Uterus (tissue), 2 donors: ENCODE measurements at regions not wholly inside any gene's neighbourhood (a gene's known extent, or its start where the extent isn't known, plus 50 kb on each side); places are given as distances from the start of the nearest gene placed in this dataset.

Source experiments
- POLR2A ChIP-seq, 2 donors: fragments of 450-650 bp; IDR thresholded peaks; one replicate each; pipeline ENCODE4 v1.6.1; 2016; ENCODE audit warnings: antibody characterized with exemption in 2 of 2, mild to moderate bottlenecking in 1 of 2, moderate library complexity in 1 of 2
- TF ChIP-seq, protein P1 (sequence below), 4 experiments: fragments of 200-600 bp in 2 of 4; fragments of 450-650 bp in 2 of 4; sonication (generic) in 2 of 4; IDR thresholded peaks; one replicate each; pipeline ENCODE4 v1.5.1; 2016 to 2019; ENCODE audit warnings: antibody characterized with exemption in 4 of 4, mild to moderate bottlenecking in 2 of 4, moderate library complexity in 1 of 4

GRCh38 chr9:30977965-30978364 is 1406.5 kb upstream of the ACO1 start:
- TF ChIP-seq, protein P1, sequence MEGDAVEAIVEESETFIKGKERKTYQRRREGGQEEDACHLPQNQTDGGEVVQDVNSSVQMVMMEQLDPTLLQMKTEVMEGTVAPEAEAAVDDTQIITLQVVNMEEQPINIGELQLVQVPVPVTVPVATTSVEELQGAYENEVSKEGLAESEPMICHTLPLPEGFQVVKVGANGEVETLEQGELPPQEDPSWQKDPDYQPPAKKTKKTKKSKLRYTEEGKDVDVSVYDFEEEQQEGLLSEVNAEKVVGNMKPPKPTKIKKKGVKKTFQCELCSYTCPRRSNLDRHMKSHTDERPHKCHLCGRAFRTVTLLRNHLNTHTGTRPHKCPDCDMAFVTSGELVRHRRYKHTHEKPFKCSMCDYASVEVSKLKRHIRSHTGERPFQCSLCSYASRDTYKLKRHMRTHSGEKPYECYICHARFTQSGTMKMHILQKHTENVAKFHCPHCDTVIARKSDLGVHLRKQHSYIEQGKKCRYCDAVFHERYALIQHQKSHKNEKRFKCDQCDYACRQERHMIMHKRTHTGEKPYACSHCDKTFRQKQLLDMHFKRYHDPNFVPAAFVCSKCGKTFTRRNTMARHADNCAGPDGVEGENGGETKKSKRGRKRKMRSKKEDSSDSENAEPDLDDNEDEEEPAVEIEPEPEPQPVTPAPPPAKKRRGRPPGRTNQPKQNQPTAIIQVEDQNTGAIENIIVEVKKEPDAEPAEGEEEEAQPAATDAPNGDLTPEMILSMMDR (IDR thresholded peaks at IDR 0.05): no peak
- no peak for TF ChIP-seq POLR2A (IDR thresholded peaks at IDR 0.05)
